HCT116 (cell line): ENCODE measurements at regions not wholly inside any gene's neighbourhood (a gene's known extent, or its start where the extent isn't known, plus 50 kb on each side); places are given as distances from the start of the nearest gene placed in this dataset.

Source experiments
- ATAC-seq: fragments of 200-7000 bp; cut with Tn5 transposase; 2 replicates; pipeline ENCODE4 v1.9.1; 2020; ENCODE audit warnings: mild to moderate bottlenecking, moderate library complexity
- BruUV-seq: library from RNA; stranded (reverse); fragments of 400-500 nt; replicated peaks from 2 replicates; lab custom pipeline; 2021; lab: Mats Ljungman, UMichigan
- CTCF ChIA-PET: fragments of 300-600 bp; sonication (Branson Sonifier 250); formaldehyde crosslinking; loops from one replicate; lab custom pipeline; 2021; ENCODE audit warnings: antibody characterized with exemption; lab: Charles Lee
- POLR2A ChIA-PET: fragments of 300-600, 350-600 bp; sonication (Branson Sonifier 250); formaldehyde crosslinking; loops from one replicate; lab custom pipeline; 2021; ENCODE audit warnings: antibody characterized with exemption; lab: Charles Lee
- RAD21 ChIA-PET, 2 experiments: fragments of 300-600 bp; sonication (Branson Sonifier 250); formaldehyde crosslinking; loops; one replicate each; lab custom pipeline; 2023; ENCODE audit warnings: low total read pairs in 2 of 2; ENCODE audit not compliant: uncharacterized antibody in 2 of 2, unreplicated experiment in 2 of 2, low non-redundant PET in 1 of 2; lab: Charles Lee
- DNase-seq: peaks from one replicate; pipeline ENCODE4 v3.0.0-alpha.2; 2010; ENCODE audit warnings: low read depth, low spot score
- H2AFZ ChIP-seq: fragments of 200-600 bp; shearing (Covaris generic), sonication (generic); 2 replicates; pipeline ENCODE4 v1.6.1; 2017; ENCODE audit warnings: low read depth, mixed run types, mixed read lengths, antibody characterized with exemption, low read length; ENCODE audit not compliant: poor library complexity, severe bottlenecking
- H3K27ac ChIP-seq: 2 replicates; pipeline ENCODE4 v1.5.1; 2012; ENCODE audit warnings: low read depth, low read length
- H3K27me3 ChIP-seq: fragments of 200-600 bp; sonication (generic); 2 replicates; pipeline ENCODE4 v1.6.1; 2016; ENCODE audit warnings: mixed run types, low read length, mixed read lengths; ENCODE audit not compliant: insufficient read depth
- H3K36me3 ChIP-seq, 2 experiments: fragments of 200-500 bp in 1 of 2; fragments of 200-600 bp in 1 of 2; sonication (Bioruptor generic) in 1 of 2; sonication (generic) in 1 of 2; 2 replicates each; pipeline versions ENCODE4 v1.5.1 to v1.6.1; 2014 to 2016; ENCODE audit warnings: low read length in 2 of 2, inconsistent platforms in 1 of 2, mixed read lengths in 1 of 2, mixed run types in 1 of 2; ENCODE audit not compliant: insufficient read depth in 2 of 2, control insufficient read depth in 1 of 2
- H3K4me1 ChIP-seq, 2 experiments: fragments of 200-600 bp in 1 of 2; sonication (generic) in 1 of 2; 2 replicates each; pipeline versions ENCODE4 v1.5.1 to v1.6.1; 2012 to 2017; ENCODE audit warnings: low read length in 2 of 2, inconsistent platforms in 1 of 2, mild to moderate bottlenecking in 1 of 2, mixed read lengths in 1 of 2, mixed run types in 1 of 2, moderate library complexity in 1 of 2; ENCODE audit not compliant: insufficient read depth in 2 of 2, control insufficient read depth in 1 of 2
- H3K4me2 ChIP-seq: fragments of 200-600 bp; sonication (generic); 2 replicates; pipeline ENCODE4 v1.6.1; 2017; ENCODE audit warnings: mixed run types, low read length, mixed read lengths
- H3K4me3 ChIP-seq, 2 experiments: fragments of 200-600 bp in 1 of 2; sonication (generic) in 1 of 2; replicated peaks in 1 of 2; 2 replicates each; pipeline ENCODE4 v1.5.1; 2011 to 2016; ENCODE audit warnings: low read length in 2 of 2, control low read depth in 1 of 2, low read depth in 1 of 2, mild to moderate bottlenecking in 1 of 2, mixed read lengths in 1 of 2, mixed run types in 1 of 2
- H3K79me2 ChIP-seq: fragments of 200-600 bp; sonication (generic); 2 replicates; pipeline ENCODE4 v1.6.1; 2017; ENCODE audit warnings: mild to moderate bottlenecking, mixed run types, low read length, moderate library complexity, mixed read lengths; ENCODE audit not compliant: insufficient read depth
- H3K9ac ChIP-seq: fragments of 200-600 bp; sonication (generic); 2 replicates; pipeline ENCODE4 v1.6.1; 2016; ENCODE audit warnings: low read length, mixed read lengths
- H3K9me2 ChIP-seq: fragments of 200-600 bp; sonication (generic), shearing (Covaris generic); 2 replicates; pipeline ENCODE4 v1.6.1; 2017; ENCODE audit warnings: mixed run types, mild to moderate bottlenecking, moderate library complexity; ENCODE audit not compliant: insufficient read depth
- H3K9me3 ChIP-seq, 2 experiments: fragments of 200-500 bp in 1 of 2; fragments of 200-600 bp in 1 of 2; sonication (Bioruptor generic) in 1 of 2; sonication (generic) in 1 of 2; 2 replicates each; pipeline ENCODE4 v1.6.1; 2014 to 2017; ENCODE audit warnings: low read length in 2 of 2, mixed read lengths in 2 of 2, inconsistent platforms in 1 of 2, low read depth in 1 of 2, mild to moderate bottlenecking in 1 of 2, mixed run types in 1 of 2, moderate library complexity in 1 of 2; ENCODE audit not compliant: control insufficient read depth in 1 of 2, insufficient read depth in 1 of 2
- H4K20me1 ChIP-seq: fragments of 200-600 bp; sonication (generic), shearing (Covaris generic); 2 replicates; pipeline ENCODE4 v1.6.1; 2017; ENCODE audit warnings: mixed run types, mild to moderate bottlenecking, moderate library complexity; ENCODE audit not compliant: insufficient read depth
- CBX3 ChIP-seq: IDR thresholded peaks from 2 replicates; pipeline ENCODE4 v1.6.1; 2012; ENCODE audit warnings: low read depth
- EGR1 ChIP-seq: IDR thresholded peaks from 2 replicates; pipeline ENCODE4 v1.6.1; 2012; ENCODE audit warnings: low read depth
- EZH2phosphoT487 ChIP-seq: fragments of 200-600 bp; IDR thresholded peaks from 2 replicates; pipeline ENCODE4 v1.6.1; 2018; ENCODE audit warnings: antibody characterized with exemption, borderline replicate concordance
- FOSL1 ChIP-seq: IDR thresholded peaks from 2 replicates; pipeline ENCODE4 v1.6.1; 2012; ENCODE audit warnings: low read depth
- JUND ChIP-seq: IDR thresholded peaks from 2 replicates; pipeline ENCODE4 v1.6.1; 2012
- MAX ChIP-seq: IDR thresholded peaks from 2 replicates; pipeline ENCODE4 v1.6.1; 2012
- POLR2A ChIP-seq: IDR thresholded peaks from 2 replicates; pipeline ENCODE4 v1.7.0; 2011; ENCODE audit warnings: borderline replicate concordance; ENCODE audit not compliant: insufficient read depth, insufficient read length; ENCODE audit errors: extremely low read depth
- RAD21 ChIP-seq: IDR thresholded peaks from 2 replicates; pipeline ENCODE4 v1.6.1; 2012; ENCODE audit warnings: low read depth, mild to moderate bottlenecking
- SP1 ChIP-seq: IDR thresholded peaks from 2 replicates; pipeline ENCODE4 v1.6.1; 2012; ENCODE audit warnings: low read depth
- YY1 ChIP-seq: IDR thresholded peaks from 2 replicates; pipeline ENCODE4 v1.6.1; 2011; ENCODE audit warnings: low read length, low read depth, moderate library complexity, mild to moderate bottlenecking; ENCODE audit not compliant: insufficient replicate concordance; ENCODE audit errors: extremely low read depth
- intact Hi-C: fragments of 100-400 bp; cut with micrococcal nuclease; formaldehyde crosslinking; loops from 2 replicates; pipeline ENCODE4 v1.10.0; 2022
- TF ChIP-seq, protein P1 (sequence below): IDR thresholded peaks from 2 replicates; pipeline ENCODE4 v1.6.1; 2012; ENCODE audit warnings: low read depth

GRCh38 chr1:4127592-4128140 lies 227.6 kb upstream of the C1orf174 start (continued):
- TF ChIP-seq, protein P1, sequence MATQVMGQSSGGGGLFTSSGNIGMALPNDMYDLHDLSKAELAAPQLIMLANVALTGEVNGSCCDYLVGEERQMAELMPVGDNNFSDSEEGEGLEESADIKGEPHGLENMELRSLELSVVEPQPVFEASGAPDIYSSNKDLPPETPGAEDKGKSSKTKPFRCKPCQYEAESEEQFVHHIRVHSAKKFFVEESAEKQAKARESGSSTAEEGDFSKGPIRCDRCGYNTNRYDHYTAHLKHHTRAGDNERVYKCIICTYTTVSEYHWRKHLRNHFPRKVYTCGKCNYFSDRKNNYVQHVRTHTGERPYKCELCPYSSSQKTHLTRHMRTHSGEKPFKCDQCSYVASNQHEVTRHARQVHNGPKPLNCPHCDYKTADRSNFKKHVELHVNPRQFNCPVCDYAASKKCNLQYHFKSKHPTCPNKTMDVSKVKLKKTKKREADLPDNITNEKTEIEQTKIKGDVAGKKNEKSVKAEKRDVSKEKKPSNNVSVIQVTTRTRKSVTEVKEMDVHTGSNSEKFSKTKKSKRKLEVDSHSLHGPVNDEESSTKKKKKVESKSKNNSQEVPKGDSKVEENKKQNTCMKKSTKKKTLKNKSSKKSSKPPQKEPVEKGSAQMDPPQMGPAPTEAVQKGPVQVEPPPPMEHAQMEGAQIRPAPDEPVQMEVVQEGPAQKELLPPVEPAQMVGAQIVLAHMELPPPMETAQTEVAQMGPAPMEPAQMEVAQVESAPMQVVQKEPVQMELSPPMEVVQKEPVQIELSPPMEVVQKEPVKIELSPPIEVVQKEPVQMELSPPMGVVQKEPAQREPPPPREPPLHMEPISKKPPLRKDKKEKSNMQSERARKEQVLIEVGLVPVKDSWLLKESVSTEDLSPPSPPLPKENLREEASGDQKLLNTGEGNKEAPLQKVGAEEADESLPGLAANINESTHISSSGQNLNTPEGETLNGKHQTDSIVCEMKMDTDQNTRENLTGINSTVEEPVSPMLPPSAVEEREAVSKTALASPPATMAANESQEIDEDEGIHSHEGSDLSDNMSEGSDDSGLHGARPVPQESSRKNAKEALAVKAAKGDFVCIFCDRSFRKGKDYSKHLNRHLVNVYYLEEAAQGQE: no peak
- TF ChIP-seq EGR1 (no peak), CBX3 (no peak), JUND (no peak), POLR2A (no peak), YY1 (no peak), EZH2phosphoT487 (no peak), FOSL1 (no peak), RAD21 (no peak), SP1 (no peak)

DNA sequence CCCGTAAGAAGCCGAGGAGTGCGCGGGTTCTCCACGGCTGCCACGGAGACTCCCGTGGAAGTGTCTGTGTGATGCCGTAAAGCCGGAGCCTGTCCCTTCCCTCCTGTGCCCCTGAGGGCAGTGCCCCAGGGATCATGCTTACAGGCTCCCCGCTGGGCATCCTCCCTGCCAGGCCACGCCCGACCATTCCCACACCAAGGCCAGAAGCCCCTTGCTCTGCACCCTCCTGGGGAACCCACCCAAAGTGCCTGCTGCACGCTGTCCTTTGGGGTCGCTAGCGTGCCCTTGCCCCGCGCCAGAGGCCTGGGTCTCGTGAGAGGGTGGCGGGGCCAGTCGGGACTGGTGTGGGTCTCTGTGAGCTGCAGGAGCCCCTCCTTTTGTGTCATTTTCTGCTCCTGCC lies 228.5 kb upstream of the C1orf174 start:
- intact Hi-C loops: no loop called here

More for the DNA sequence above, 228.5 kb upstream of the C1orf174 start:
- Histone ChIP-seq H3K4me3 (no peak overlapping the region), H3K36me3 (no peaks in the 10 kb centered on the region), H3K79me2 (no peaks in the 10 kb centered on the region), H3K4me2 (no peak overlapping the region), H2AFZ (no peak overlapping the region), H3K9ac (no peak overlapping the region), H3K4me1 (no peaks in the 10 kb centered on the region), H4K20me1 (no peaks in the 10 kb centered on the region; the same call in 1 of the 2 replicates), H3K9me3 (no peaks in the 10 kb centered on the region), H3K27ac (no peak overlapping the region), H3K27me3 (no peaks in the 10 kb centered on the region), H3K9me2 (no peaks in the 10 kb centered on the region)
- BruUV-seq: no TSS peak
- ChIA-PET CTCF (no interaction called here), RAD21 (no interaction called here), POLR2A (no interaction called here)
- TF ChIP-seq, protein P1: no peak
- no peak for TF ChIP-seq EZH2phosphoT487
- no peak for TF ChIP-seq MAX
- no peak for TF ChIP-seq CBX3
- ATAC-seq (no peak), DNase-seq (no peak)
